ENCODE measurements at regions not wholly inside any gene's neighbourhood (a gene's known extent, or its start where the extent isn't known, plus 50 kb on each side); places are given as distances from the start of the nearest gene placed in this dataset.

DNA sequence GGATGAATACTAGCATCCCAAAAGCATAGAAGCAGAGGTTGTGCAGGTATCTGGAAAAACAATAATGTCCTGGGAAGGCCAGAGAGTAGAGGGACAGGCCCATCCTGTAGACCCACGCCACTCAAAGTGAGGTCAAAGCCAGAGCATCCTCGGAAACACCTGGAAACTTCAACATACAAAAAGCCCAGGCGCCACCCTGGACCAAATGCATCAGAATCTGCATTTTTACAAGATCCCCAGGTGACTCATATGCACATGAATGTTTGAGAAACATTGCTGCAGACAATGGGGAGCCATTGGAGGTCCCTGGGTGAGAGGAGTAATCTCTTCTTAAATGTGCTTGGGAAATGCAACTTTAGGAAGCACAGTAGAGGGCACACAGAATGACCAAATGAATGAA, 684.1 kb downstream of the DIAPH3 start:
- ChIA-PET CTCF (no interaction called here), POLR2A (no interaction called here)
- no peaks in the 10 kb centered on the region for H3K9me3 Mint-ChIP-seq (ENCODE audit: unreplicated experiment)
- H3K4me1 Mint-ChIP-seq (ENCODE audit: insufficient read depth, unreplicated experiment) = no peaks in the 10 kb centered on the region
- H3K27ac Mint-ChIP-seq (ENCODE audit: low read depth, unreplicated experiment) = no peak overlapping the region
- TF ChIP-seq, protein P1, sequence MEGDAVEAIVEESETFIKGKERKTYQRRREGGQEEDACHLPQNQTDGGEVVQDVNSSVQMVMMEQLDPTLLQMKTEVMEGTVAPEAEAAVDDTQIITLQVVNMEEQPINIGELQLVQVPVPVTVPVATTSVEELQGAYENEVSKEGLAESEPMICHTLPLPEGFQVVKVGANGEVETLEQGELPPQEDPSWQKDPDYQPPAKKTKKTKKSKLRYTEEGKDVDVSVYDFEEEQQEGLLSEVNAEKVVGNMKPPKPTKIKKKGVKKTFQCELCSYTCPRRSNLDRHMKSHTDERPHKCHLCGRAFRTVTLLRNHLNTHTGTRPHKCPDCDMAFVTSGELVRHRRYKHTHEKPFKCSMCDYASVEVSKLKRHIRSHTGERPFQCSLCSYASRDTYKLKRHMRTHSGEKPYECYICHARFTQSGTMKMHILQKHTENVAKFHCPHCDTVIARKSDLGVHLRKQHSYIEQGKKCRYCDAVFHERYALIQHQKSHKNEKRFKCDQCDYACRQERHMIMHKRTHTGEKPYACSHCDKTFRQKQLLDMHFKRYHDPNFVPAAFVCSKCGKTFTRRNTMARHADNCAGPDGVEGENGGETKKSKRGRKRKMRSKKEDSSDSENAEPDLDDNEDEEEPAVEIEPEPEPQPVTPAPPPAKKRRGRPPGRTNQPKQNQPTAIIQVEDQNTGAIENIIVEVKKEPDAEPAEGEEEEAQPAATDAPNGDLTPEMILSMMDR (IDR thresholded peaks at IDR 0.05; ENCODE audit: unreplicated experiment) = no peak
- no peaks in the 10 kb centered on the region for H3K36me3 Mint-ChIP-seq (ENCODE audit: insufficient read depth, unreplicated experiment)
- no peak overlapping the region for H3K4me3 Mint-ChIP-seq (ENCODE audit: unreplicated experiment)
- no peak for DNase-seq (ENCODE audit: unreplicated experiment)
- intact Hi-C loops (cut with micrococcal nuclease) = no loop called here
- H3K27me3 Mint-ChIP-seq (ENCODE audit: insufficient read depth, unreplicated experiment) = peaks cover 32% of the 10 kb centered on the region
- no TSS peak for BruUV-seq (replicated peaks)

DNA sequence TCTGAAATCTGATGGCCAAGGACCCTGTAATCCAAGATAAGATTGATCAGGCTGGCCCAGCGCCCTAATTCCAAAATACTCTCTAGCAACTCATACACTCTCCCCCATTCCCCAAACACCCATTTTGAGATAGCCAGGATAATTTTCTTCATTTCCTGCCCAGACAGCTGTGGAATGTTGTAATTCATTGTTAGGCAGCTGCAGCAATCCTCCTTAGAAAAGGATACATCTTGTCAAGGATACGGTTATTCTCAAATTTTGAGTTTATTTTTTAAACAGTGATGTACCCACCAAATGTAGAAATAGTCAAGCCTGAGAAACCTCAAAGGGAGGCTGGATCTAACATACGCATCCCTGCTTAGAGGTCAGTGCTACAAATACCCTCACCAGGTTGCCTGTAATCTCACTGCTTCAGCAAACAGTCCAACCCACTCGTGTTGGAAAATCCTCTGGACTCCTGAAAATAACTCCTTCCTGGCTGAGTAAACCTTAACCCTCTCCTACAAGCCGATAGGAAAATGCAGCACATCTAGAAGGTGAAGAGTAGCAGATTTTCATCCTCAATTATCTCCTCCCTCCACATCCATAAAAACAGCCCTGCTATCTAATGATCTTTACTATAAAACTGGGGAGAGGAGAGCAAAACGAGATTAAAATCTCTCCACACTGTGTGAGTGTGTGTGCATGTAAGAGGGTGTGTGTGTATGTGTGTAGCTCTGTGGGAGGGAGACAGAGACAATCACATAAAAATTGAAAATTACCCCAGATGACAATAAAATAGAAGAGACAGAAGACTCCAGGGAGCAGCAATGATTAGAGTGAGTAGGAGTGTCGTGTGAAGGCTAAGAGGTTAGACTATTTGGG, 683.1 kb downstream of the DIAPH3 start:
- Mint-ChIP-seq H3K27ac (ENCODE audit: low read depth, unreplicated experiment) (no peak overlapping the region), H3K4me1 (ENCODE audit: insufficient read depth, unreplicated experiment) (no peaks in the 10 kb centered on the region), H3K36me3 (ENCODE audit: insufficient read depth, unreplicated experiment) (no peaks in the 10 kb centered on the region), H3K27me3 (ENCODE audit: insufficient read depth, unreplicated experiment) (peaks cover 32% of the 10 kb centered on the region), H3K4me3 (ENCODE audit: unreplicated experiment) (no peak overlapping the region), H3K9me3 (ENCODE audit: unreplicated experiment) (no peaks in the 10 kb centered on the region)
- intact Hi-C loops (cut with micrococcal nuclease) = no loop called here
- ChIA-PET POLR2A (no interaction called here), CTCF (interaction anchor here (0.8 kb wide), 1 partner anchor 940 kb away, joined by 3 read pairs; no protein-coding TSS in a partner anchor)
- no peak for DNase-seq (ENCODE audit: unreplicated experiment)
- TF ChIP-seq, protein P1 (IDR thresholded peaks at IDR 0.05; ENCODE audit: unreplicated experiment) = no peak
- BruUV-seq (replicated peaks) = no TSS peak

DNA sequence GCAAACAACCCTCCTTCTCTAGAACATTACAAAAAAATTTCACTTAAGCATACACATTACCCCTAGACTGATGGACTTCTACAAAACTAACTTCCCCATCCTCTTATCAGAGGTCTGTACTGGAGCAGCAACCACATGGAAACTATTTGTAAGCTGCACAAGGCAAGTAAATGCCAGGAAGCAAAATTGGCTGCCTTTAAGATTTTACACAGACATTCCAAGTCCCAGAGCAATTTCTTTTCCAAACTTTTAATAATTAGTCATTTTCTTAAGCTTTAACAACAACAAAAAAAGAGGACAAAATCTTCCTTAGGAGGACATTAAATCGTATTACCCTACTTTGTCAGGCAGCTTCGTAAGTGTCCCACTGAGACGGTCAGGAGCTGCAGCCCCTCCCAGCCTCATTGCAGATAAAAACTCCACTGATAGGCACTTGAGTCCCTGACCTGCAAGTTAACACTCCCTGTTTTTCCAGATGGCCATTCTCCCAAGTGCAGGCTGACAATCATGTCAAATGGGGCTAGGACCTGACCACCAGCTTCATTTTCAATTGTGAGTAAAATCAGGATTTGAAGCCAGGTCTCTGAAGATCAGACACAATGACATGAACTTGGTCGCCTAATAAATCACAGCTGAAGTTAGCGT, 680.1 kb downstream of the DIAPH3 start:
- Mint-ChIP-seq H3K4me1 (ENCODE audit: insufficient read depth, unreplicated experiment) (no peaks in the 10 kb centered on the region), H3K4me3 (ENCODE audit: unreplicated experiment) (no peak overlapping the region), H3K36me3 (ENCODE audit: insufficient read depth, unreplicated experiment) (no peaks in the 10 kb centered on the region), H3K9me3 (ENCODE audit: unreplicated experiment) (no peaks in the 10 kb centered on the region), H3K27ac (ENCODE audit: low read depth, unreplicated experiment) (no peak overlapping the region), H3K27me3 (ENCODE audit: insufficient read depth, unreplicated experiment) (peaks cover 50% of the 10 kb centered on the region)
- POLR2A ChIA-PET = no interaction called here
- CTCF ChIA-PET = interaction anchor here (0.7 kb wide), 2 partner anchors 64 to 133 kb away, joined by 3 read pairs; no protein-coding TSS in a partner anchor
- TF ChIP-seq, protein P1 (IDR thresholded peaks at IDR 0.05; ENCODE audit: unreplicated experiment) = no peak
- no peak for DNase-seq (ENCODE audit: unreplicated experiment)
- BruUV-seq (replicated peaks) = no TSS peak
- intact Hi-C loops (cut with micrococcal nuclease) = no loop called here

- Mint-ChIP-seq H3K4me3 (ENCODE audit: unreplicated experiment) (no peak overlapping the region), H3K27ac (ENCODE audit: low read depth, unreplicated experiment) (no peak overlapping the region), H3K4me1 (ENCODE audit: insufficient read depth, unreplicated experiment) (no peaks in the 10 kb centered on the region), H3K9me3 (ENCODE audit: unreplicated experiment) (no peaks in the 10 kb centered on the region), H3K36me3 (ENCODE audit: insufficient read depth, unreplicated experiment) (no peaks in the 10 kb centered on the region), H3K27me3 (ENCODE audit: insufficient read depth, unreplicated experiment) (peaks cover 59% of the 10 kb centered on the region)
- TF ChIP-seq, protein P1 (IDR thresholded peaks at IDR 0.05; ENCODE audit: unreplicated experiment) = no peak
- ChIA-PET CTCF (no interaction called here), POLR2A (no interaction called here)
- DNase-seq (ENCODE audit: unreplicated experiment) = no peak
- intact Hi-C loops (cut with micrococcal nuclease) = no loop called here
- no TSS peak for BruUV-seq (replicated peaks)
Measured at GRCh38 chr13:59487883-59488282, 675.8 kb downstream of the DIAPH3 start.
